SW480 (cell line): ENCODE measurements at regions not wholly inside any gene's neighbourhood (a gene's known extent, or its start where the extent isn't known, plus 50 kb on each side); places are given as distances from the start of the nearest gene placed in this dataset.
"Not testable (repeated sequence)": the region's sequence is repeated elsewhere in the genome, so short reads cannot be mapped to it uniquely, and the experiment has no call there.

ENCODE experiments used
- DNase-seq: peaks from one replicate; pipeline ENCODE4 v3.0.0-alpha.2; 2016; ENCODE audit warnings: low spot score

- no peak for DNase-seq
These were observed 91.2 kb downstream of the RCHY1 start for GRCh38 chr4:75422998-75423397.

- DNase-seq = no peak
These were observed 101.5 kb downstream of the RCHY1 start for GRCh38 chr4:75412746-75413145.

GRCh38 chr4:75398501-75398900 is 115.7 kb downstream of the RCHY1 start:
- no peak for DNase-seq

GRCh38 chr4:75391489-75392166 is 122.6 kb downstream of the RCHY1 start:
- no peak for DNase-seq

- not testable (repeated sequence) for DNase-seq
These were observed 127.8 kb downstream of the RCHY1 start for GRCh38 chr4:75386426-75386825.

- no peak for DNase-seq
These were observed 129.1 kb downstream of the RCHY1 start for GRCh38 chr4:75385106-75385505.

GRCh38 chr4:75376543-75376942 is 137.7 kb downstream of the RCHY1 start:
- DNase-seq = no peak

GRCh38 chr4:75371915-75372314 is 142.3 kb downstream of the RCHY1 start:
- DNase-seq = no peak

GRCh38 chr4:75370576-75370975 is 143.6 kb downstream of the RCHY1 start:
- DNase-seq = no peak

GRCh38 chr4:75345423-75345822 is 168.8 kb downstream of the RCHY1 start:
- no peak for DNase-seq

GRCh38 chr4:75344915-75345314 is 169.3 kb downstream of the RCHY1 start:
- no peak for DNase-seq

GRCh38 chr4:75343333-75343732 is 170.9 kb downstream of the RCHY1 start:
- DNase-seq = no peak

- no peak for DNase-seq
These were observed 173.6 kb downstream of the RCHY1 start for GRCh38 chr4:75340561-75340960.

- no peak for DNase-seq
These were observed 175.8 kb downstream of the RCHY1 start for GRCh38 chr4:75338352-75338880.

- DNase-seq = no peak
These were observed 186.2 kb downstream of the RCHY1 start for GRCh38 chr4:75327804-75328512.

GRCh38 chr4:75325318-75325979 is 188.8 kb downstream of the RCHY1 start:
- DNase-seq = no peak

- no peak for DNase-seq
These were observed 192.7 kb downstream of the RCHY1 start for GRCh38 chr4:75321484-75321883.

- not testable (repeated sequence) for DNase-seq
These were observed 196.6 kb downstream of the RCHY1 start for GRCh38 chr4:75317641-75318040.

GRCh38 chr4:75308049-75308448 is 206.2 kb downstream of the RCHY1 start:
- no peak for DNase-seq

GRCh38 chr4:75306506-75306905 is 207.7 kb downstream of the RCHY1 start:
- no peak for DNase-seq

- no peak for DNase-seq
These were observed 211.6 kb downstream of the RCHY1 start for GRCh38 chr4:75302648-75303047.

GRCh38 chr4:75289914-75290582 is 224.2 kb downstream of the RCHY1 start:
- peak; percentile 53 for DNase-seq
